ENCODE measurements at regions not wholly inside any gene's neighbourhood (a gene's known extent, or its start where the extent isn't known, plus 50 kb on each side); places are given as distances from the start of the nearest gene placed in this dataset.
"Not testable (repeated sequence)": the region's sequence is repeated elsewhere in the genome, so short reads cannot be mapped to it uniquely, and the experiment has no call there.

- Histone ChIP-seq H3K9me3 (replicated peaks in 1 of 2; ENCODE audit: control insufficient read depth in 1 of 2, insufficient read depth in 1 of 2, low read length in 2 of 2) (peaks cover 14 to 22% of the 10 kb centered on the region in 2 donors), H3K4me1 (ENCODE audit: control insufficient read depth in 1 of 2, insufficient read depth in 2 of 2, low read length in 2 of 2) (peaks cover 11 to 16% of the 10 kb centered on the region in 2 donors)
- H3K27me3 Mint-ChIP-seq (ENCODE audit: low read depth in 3 of 3); DNase-seq; H4K20me1 ChIP-seq (ENCODE audit: insufficient read depth, low read length); H3K36me3 Mint-ChIP-seq; H3K27ac Mint-ChIP-seq; H3K4me1 Mint-ChIP-seq; H3K9me3 Mint-ChIP-seq; H3K4me3 ChIP-seq (replicated peaks in 1 of 3; ENCODE audit: low read depth in 2 of 3, low read length in 3 of 3); H3K9ac ChIP-seq (ENCODE audit: insufficient read depth, low read length, poor library complexity, severe bottlenecking); H2AFZ ChIP-seq (ENCODE audit: insufficient read depth, low read depth, low read length, poor library complexity, severe bottlenecking); H3K27ac ChIP-seq (ENCODE audit: low read depth in 1 of 2, low read length in 2 of 2); H3K4me2 ChIP-seq (replicated peaks; ENCODE audit: extremely low read depth, low read length, poor library complexity, severe bottlenecking); H3K79me2 ChIP-seq (ENCODE audit: insufficient read depth, low read length); H3K4me3 Mint-ChIP-seq; H3K27me3 ChIP-seq (ENCODE audit: control insufficient read depth in 2 of 2, insufficient read depth in 2 of 2, low read length in 2 of 2); H3K36me3 ChIP-seq (replicated peaks in 1 of 2; ENCODE audit: control insufficient read depth in 1 of 2, insufficient read depth in 2 of 2, low read length in 2 of 2): not testable (repeated sequence)
- 92% methylated on average over 7 of the region's 7 CpGs for WGBS (ENCODE audit: insufficient coverage)
- intact Hi-C loops (cut with micrococcal nuclease), result loop anchor here in 1 of 2 donors (10.0 kb wide), 1 partner anchor 65 kb away; no protein-coding TSS in a partner anchor
Observed at GRCh38 chr3:27599741-27600140, 115.6 kb upstream of the SLC4A7 start.

GRCh38 chr3:27596921-27597320 is 112.7 kb upstream of the SLC4A7 start:
- H3K27ac Mint-ChIP-seq, result peak overlapping the region in 1 of 7 donors; percentile 66
- TF ChIP-seq CTCF (IDR thresholded peaks at IDR 0.05), result no peak
- H3K27me3 ChIP-seq (ENCODE audit: control insufficient read depth in 2 of 2, insufficient read depth in 2 of 2, low read length in 2 of 2), result no peaks in the 10 kb centered on the region
- no peak overlapping the region for H2AFZ ChIP-seq (ENCODE audit: insufficient read depth, low read depth, low read length, poor library complexity, severe bottlenecking)
- H3K4me3 ChIP-seq (replicated peaks in 1 of 3; ENCODE audit: low read depth in 2 of 3, low read length in 3 of 3), result no peak overlapping the region
- H3K36me3 ChIP-seq (replicated peaks in 1 of 2; ENCODE audit: control insufficient read depth in 1 of 2, insufficient read depth in 2 of 2, low read length in 2 of 2), result no peaks in the 10 kb centered on the region
- H4K20me1 ChIP-seq (ENCODE audit: insufficient read depth, low read length), result no peaks in the 10 kb centered on the region
- DNase-seq, result peak in 2 of 3 donors; percentile 70 to 83
- no CpG with 5 or more reads among the region's 1 CpG for WGBS (ENCODE audit: insufficient coverage)
- no peak overlapping the region for H3K9ac ChIP-seq (ENCODE audit: insufficient read depth, low read length, poor library complexity, severe bottlenecking)
- H3K4me3 Mint-ChIP-seq, result no peak overlapping the region
- intact Hi-C loops (cut with micrococcal nuclease), result loop anchor here in 1 of 2 donors (10.0 kb wide), 1 partner anchor 62 kb away; no protein-coding TSS in a partner anchor
- peaks cover 9% of the 10 kb centered on the region for H3K4me1 Mint-ChIP-seq
- peaks cover 0 to 2% (median 0%) of the 10 kb centered on the region in 7 donors for H3K9me3 Mint-ChIP-seq
- H3K36me3 Mint-ChIP-seq, result no peaks in the 10 kb centered on the region
- H3K27me3 Mint-ChIP-seq (ENCODE audit: low read depth in 3 of 3), result peaks cover 0 to 2% (median 0%) of the 10 kb centered on the region in 3 donors
- H3K4me2 ChIP-seq (replicated peaks; ENCODE audit: extremely low read depth, low read length, poor library complexity, severe bottlenecking), result no peak overlapping the region
- H3K27ac ChIP-seq (ENCODE audit: low read depth in 1 of 2, low read length in 2 of 2), result no peak overlapping the region
- peaks cover 16 to 22% of the 10 kb centered on the region in 2 donors for H3K4me1 ChIP-seq (ENCODE audit: control insufficient read depth in 1 of 2, insufficient read depth in 2 of 2, low read length in 2 of 2)
- H3K9me3 ChIP-seq (replicated peaks in 1 of 2; ENCODE audit: control insufficient read depth in 1 of 2, insufficient read depth in 1 of 2, low read length in 2 of 2), result peaks cover 12 to 14% of the 10 kb centered on the region in 2 donors
- H3K79me2 ChIP-seq (ENCODE audit: insufficient read depth, low read length), result no peaks in the 10 kb centered on the region
